GM12864 (cell line): ENCODE measurements at regions not wholly inside any gene's neighbourhood (a gene's known extent, or its start where the extent isn't known, plus 50 kb on each side); places are given as distances from the start of the nearest gene placed in this dataset.
"Not testable (repeated sequence)": the region's sequence is repeated elsewhere in the genome, so short reads cannot be mapped to it uniquely, and the experiment has no call there.

Source experiments
- DNase-seq: peaks from one replicate; pipeline ENCODE4 v3.0.0-alpha.2; 2011; ENCODE audit warnings: low read depth
- H3K4me3 ChIP-seq: 2 replicates; pipeline ENCODE4 v1.5.1; 2011; ENCODE audit warnings: mild to moderate bottlenecking, low read depth, low read length, control low read depth
- TF ChIP-seq, protein P1 (sequence below): IDR thresholded peaks from 2 replicates; pipeline ENCODE4 v1.5.1; 2011; ENCODE audit warnings: low read depth, mild to moderate bottlenecking, moderate library complexity, low read length, control low read depth, inconsistent platforms; ENCODE audit errors: missing control alignments

GRCh38 chr12:65668981-65669695 is 155.1 kb upstream of the HMGA2 start:
- TF ChIP-seq, protein P1, sequence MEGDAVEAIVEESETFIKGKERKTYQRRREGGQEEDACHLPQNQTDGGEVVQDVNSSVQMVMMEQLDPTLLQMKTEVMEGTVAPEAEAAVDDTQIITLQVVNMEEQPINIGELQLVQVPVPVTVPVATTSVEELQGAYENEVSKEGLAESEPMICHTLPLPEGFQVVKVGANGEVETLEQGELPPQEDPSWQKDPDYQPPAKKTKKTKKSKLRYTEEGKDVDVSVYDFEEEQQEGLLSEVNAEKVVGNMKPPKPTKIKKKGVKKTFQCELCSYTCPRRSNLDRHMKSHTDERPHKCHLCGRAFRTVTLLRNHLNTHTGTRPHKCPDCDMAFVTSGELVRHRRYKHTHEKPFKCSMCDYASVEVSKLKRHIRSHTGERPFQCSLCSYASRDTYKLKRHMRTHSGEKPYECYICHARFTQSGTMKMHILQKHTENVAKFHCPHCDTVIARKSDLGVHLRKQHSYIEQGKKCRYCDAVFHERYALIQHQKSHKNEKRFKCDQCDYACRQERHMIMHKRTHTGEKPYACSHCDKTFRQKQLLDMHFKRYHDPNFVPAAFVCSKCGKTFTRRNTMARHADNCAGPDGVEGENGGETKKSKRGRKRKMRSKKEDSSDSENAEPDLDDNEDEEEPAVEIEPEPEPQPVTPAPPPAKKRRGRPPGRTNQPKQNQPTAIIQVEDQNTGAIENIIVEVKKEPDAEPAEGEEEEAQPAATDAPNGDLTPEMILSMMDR, result no peak
- H3K4me3 ChIP-seq, result no peak overlapping the region
- no peak for DNase-seq

GRCh38 chr12:65670775-65671174 is 153.5 kb upstream of the HMGA2 start:
- DNase-seq, result no peak
- TF ChIP-seq, protein P1, result no peak
- no peak overlapping the region for H3K4me3 ChIP-seq

GRCh38 chr12:65672441-65672840 is 151.8 kb upstream of the HMGA2 start:
- no peak overlapping the region for H3K4me3 ChIP-seq
- TF ChIP-seq, protein P1, result no peak
- DNase-seq, result no peak

- TF ChIP-seq, protein P1, result no peak
- H3K4me3 ChIP-seq, result no peak overlapping the region
These were observed 151.1 kb upstream of the HMGA2 start for GRCh38 chr12:65673156-65673690.

GRCh38 chr12:65673732-65674131 is 150.6 kb upstream of the HMGA2 start:
- no peak for DNase-seq
- no peak overlapping the region for H3K4me3 ChIP-seq
- TF ChIP-seq, protein P1, result no peak

More at GRCh38 chr12:65673156-65673690, 151.1 kb upstream of the HMGA2 start:
- no peak for DNase-seq

DNA sequence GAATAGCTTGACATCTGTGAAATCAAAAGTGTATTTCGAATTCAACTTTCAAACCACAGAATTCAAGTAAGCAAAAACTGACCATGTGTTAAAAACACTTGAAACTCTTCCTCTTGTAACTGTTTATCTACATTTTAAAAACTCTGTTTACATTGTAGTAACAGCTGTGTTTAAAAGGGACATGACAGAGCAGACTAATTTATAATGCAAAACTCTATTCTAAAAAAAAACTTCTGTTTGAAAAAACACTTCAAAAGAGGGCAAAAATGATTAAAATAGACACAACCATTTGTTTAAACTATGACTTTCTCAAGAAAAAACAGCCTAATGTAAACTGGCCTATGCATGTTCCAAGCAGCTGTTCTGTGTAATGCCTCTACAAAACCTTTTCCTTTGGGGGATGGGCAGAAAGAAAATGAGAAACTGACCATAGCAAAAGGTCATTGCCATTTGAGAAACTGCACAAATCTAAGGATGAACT is 149.1 kb upstream of the HMGA2 start:
- TF ChIP-seq, protein P1, result no peak
- no peak overlapping the region for H3K4me3 ChIP-seq
- DNase-seq, result no peak

GRCh38 chr12:65678172-65678571 is 146.1 kb upstream of the HMGA2 start:
- DNase-seq, H3K4me3 ChIP-seq: not testable (repeated sequence)
